Neural crest cell (in vitro differentiated cells): ENCODE measurements at regions not wholly inside any gene's neighbourhood (a gene's known extent, or its start where the extent isn't known, plus 50 kb on each side); places are given as distances from the start of the nearest gene placed in this dataset.

Experiments used
- DNase-seq: peaks from one replicate; pipeline ENCODE4 v3.0.0; 2021; ENCODE audit warnings: low read depth, mixed read lengths, low spot score
- H3K27ac Mint-ChIP-seq: one replicate; pipeline ENCODE4 v1.8.0; 2021; ENCODE audit warnings: mild to moderate bottlenecking, mixed read lengths; ENCODE audit not compliant: unreplicated experiment
- H3K27me3 Mint-ChIP-seq: 2 replicates; pipeline ENCODE4 v1.8.0; 2021; ENCODE audit warnings: low read depth, mild to moderate bottlenecking, mixed read lengths
- H3K36me3 Mint-ChIP-seq: 2 replicates; pipeline ENCODE4 v1.8.0; 2021; ENCODE audit warnings: low read depth, mild to moderate bottlenecking, mixed read lengths
- H3K4me1 Mint-ChIP-seq: 2 replicates; pipeline ENCODE4 v1.8.0; 2021; ENCODE audit warnings: mixed read lengths
- H3K4me3 Mint-ChIP-seq: one replicate; pipeline ENCODE4 v1.8.0; 2021; ENCODE audit warnings: mild to moderate bottlenecking, mixed read lengths
- H3K9me3 Mint-ChIP-seq: 2 replicates; pipeline ENCODE4 v1.8.0; 2021; ENCODE audit warnings: mixed read lengths
- TF ChIP-seq, protein P1 (sequence below): fragments of 200-600 bp; sonication (generic); conservative IDR thresholded peaks from 2 replicates; pipeline ENCODE4 v1.5.0; 2021; ENCODE audit warnings: antibody characterized with exemption, mild to moderate bottlenecking

DNA sequence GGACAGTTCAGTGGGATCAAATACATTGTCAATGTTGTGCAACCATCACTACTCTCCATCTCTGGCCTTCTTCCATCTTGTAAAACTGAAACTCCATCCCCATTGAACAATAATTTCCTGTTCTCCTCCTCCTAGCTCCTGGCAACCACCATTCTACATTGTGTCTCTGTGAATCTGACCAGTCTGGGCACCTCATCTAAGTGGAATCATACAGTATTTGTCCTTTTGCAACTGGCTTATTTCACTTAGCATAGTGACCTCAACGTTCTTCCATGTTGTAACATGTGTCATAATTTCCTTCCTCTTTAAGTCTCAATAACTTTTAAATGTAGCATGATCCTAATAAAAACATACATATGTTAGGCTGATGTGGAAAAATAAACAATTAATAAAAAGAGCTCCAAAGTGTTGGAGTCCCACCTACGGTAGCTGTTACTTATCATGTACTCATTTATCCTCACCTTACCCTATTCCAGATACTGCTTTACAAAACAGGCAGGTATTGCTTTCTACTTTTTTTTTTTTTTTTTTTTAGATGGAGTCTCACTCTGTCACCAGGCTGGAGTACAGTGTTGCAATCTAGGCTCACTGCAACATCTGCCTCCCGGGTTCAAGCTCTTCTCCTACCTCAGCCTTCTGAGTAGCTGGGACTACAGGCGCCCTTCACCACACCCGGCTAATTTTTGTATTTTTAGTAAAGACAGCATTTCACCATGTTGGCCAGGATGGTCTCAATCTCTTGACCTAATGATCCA, 91.9 kb downstream of the TNFAIP3 start:
- Mint-ChIP-seq H3K4me3 (no peak overlapping the region), H3K36me3 (no peaks in the 10 kb centered on the region), H3K9me3 (peaks cover 8% of the 10 kb centered on the region), H3K27me3 (no peaks in the 10 kb centered on the region), H3K27ac (no peak overlapping the region), H3K4me1 (no peaks in the 10 kb centered on the region)
- no peak for DNase-seq
- TF ChIP-seq, protein P1, sequence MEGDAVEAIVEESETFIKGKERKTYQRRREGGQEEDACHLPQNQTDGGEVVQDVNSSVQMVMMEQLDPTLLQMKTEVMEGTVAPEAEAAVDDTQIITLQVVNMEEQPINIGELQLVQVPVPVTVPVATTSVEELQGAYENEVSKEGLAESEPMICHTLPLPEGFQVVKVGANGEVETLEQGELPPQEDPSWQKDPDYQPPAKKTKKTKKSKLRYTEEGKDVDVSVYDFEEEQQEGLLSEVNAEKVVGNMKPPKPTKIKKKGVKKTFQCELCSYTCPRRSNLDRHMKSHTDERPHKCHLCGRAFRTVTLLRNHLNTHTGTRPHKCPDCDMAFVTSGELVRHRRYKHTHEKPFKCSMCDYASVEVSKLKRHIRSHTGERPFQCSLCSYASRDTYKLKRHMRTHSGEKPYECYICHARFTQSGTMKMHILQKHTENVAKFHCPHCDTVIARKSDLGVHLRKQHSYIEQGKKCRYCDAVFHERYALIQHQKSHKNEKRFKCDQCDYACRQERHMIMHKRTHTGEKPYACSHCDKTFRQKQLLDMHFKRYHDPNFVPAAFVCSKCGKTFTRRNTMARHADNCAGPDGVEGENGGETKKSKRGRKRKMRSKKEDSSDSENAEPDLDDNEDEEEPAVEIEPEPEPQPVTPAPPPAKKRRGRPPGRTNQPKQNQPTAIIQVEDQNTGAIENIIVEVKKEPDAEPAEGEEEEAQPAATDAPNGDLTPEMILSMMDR, result no peak

GRCh38 chr6:137962725-137963124, 95.7 kb downstream of the TNFAIP3 start:
- Mint-ChIP-seq H3K9me3 (peaks cover 8% of the 10 kb centered on the region), H3K27me3 (no peaks in the 10 kb centered on the region)

DNA sequence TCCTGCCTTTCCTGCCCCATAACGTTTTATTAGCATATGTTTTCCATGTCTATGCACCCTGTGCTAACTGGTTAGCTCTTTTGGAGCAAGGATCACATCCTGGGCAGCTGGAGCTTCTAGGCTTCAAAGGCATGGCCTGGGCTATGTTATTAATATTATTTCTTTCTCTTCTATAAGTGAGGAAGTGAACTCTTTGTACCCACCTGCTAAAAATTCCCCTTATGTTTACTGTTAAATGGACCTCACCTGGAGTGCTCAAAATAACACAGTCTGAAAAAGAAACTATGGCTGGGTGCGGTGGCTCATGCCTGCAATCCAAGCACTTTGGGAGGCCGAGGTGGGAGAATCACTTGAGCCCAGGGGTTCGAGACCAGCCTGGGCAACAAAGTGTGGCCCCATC, 97.8 kb downstream of the TNFAIP3 start:
- TF ChIP-seq, protein P1, result no peak
- Mint-ChIP-seq H3K27ac (no peak overlapping the region), H3K27me3 (no peaks in the 10 kb centered on the region), H3K36me3 (no peaks in the 10 kb centered on the region), H3K4me1 (peaks cover 6% of the 10 kb centered on the region), H3K9me3 (peaks cover 5% of the 10 kb centered on the region), H3K4me3 (no peak overlapping the region)
- DNase-seq, result no peak

More at GRCh38 chr6:137962725-137963124, 95.7 kb downstream of the TNFAIP3 start:
- DNase-seq, result no peak
- H3K4me3 Mint-ChIP-seq, result no peak overlapping the region
- TF ChIP-seq, protein P1, result no peak
- no peak overlapping the region for H3K27ac Mint-ChIP-seq
- H3K36me3 Mint-ChIP-seq, result no peaks in the 10 kb centered on the region
- no peaks in the 10 kb centered on the region for H3K4me1 Mint-ChIP-seq

DNA sequence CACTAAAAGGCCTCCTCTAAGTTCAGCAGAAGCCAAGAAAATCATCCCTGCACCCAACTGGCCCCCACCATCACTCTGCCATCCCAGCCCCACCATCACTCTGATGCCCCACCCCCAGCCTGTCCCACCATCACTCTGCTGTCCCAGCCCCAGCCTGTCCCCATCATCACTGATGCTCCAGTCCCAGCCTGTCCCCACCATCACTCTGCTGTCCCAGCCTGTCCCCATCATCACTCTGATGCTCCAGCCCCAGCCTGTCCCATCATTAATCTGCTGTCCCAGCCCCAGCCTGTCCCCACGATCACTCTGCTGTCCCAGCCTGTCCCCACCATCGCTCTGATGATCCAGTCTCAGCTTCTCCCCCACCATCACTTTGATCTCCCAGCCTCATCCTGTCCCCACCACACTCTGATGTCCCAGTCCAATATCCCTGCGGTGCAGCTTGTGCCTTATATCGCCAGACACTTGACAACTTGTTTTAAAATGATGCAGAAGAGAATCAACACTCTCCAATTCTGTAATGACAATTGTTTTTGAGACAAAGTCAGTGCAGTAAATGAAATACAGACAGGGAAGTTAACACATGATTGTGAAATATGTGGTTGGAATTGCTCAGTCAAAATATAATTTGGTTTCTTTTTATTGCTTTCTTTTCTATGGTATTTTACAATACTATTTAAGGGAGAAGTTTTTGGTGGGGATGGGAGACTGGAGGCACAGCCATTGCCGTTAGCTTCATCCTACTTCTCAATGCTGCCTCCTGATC, 100.8 kb downstream of the TNFAIP3 start:
- H3K4me1 Mint-ChIP-seq, result peaks cover 6% of the 10 kb centered on the region
- DNase-seq, result no peak
- no peak overlapping the region for H3K27ac Mint-ChIP-seq
- H3K36me3 Mint-ChIP-seq, result no peaks in the 10 kb centered on the region
- no peaks in the 10 kb centered on the region for H3K27me3 Mint-ChIP-seq
- H3K4me3 Mint-ChIP-seq, result no peak overlapping the region
- TF ChIP-seq, protein P1, result no peak
- H3K9me3 Mint-ChIP-seq, result no peaks in the 10 kb centered on the region

DNA sequence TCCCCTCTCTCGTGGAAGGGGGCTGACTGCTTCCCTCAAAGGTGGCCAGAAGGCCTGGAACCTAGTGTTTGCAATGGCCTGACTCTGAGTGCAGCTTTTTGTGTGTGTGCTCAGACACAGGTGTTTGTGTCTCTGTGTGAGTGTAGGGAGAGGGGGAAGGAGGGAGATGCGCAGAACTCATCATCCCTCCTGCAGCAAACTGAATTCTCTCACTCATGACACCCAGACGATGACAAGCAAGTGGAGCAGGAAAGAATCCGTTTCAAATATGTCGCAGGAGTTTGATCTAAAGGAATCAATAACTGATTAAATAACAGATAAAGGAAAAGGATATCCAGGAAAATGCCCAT, 101.4 kb downstream of the TNFAIP3 start:
- TF ChIP-seq, protein P1, result no peak
- Mint-ChIP-seq H3K36me3 (no peaks in the 10 kb centered on the region), H3K4me1 (peaks cover 6% of the 10 kb centered on the region), H3K27me3 (no peaks in the 10 kb centered on the region), H3K27ac (no peak overlapping the region), H3K9me3 (no peaks in the 10 kb centered on the region), H3K4me3 (no peak overlapping the region)
- DNase-seq, result no peak
